Caco-2 (cell line): ENCODE measurements at regions not wholly inside any gene's neighbourhood (a gene's known extent, or its start where the extent isn't known, plus 50 kb on each side); places are given as distances from the start of the nearest gene placed in this dataset.
"Not testable (repeated sequence)": the region's sequence is repeated elsewhere in the genome, so short reads cannot be mapped to it uniquely, and the experiment has no call there.

Experiments used
- BruUV-seq: library from RNA; stranded (reverse); fragments of 400-500 nt; replicated peaks from 2 replicates; lab custom pipeline; 2021; lab: Mats Ljungman, UMichigan
- CTCF ChIA-PET: fragments of 300-600 bp; sonication (Branson Sonifier 250); formaldehyde crosslinking; loops from one replicate; lab custom pipeline; 2022; ENCODE audit warnings: antibody characterized with exemption; lab: Charles Lee
- POLR2A ChIA-PET: fragments of 300-600 bp; sonication (Branson Sonifier 250); formaldehyde crosslinking; loops from one replicate; lab custom pipeline; 2022; ENCODE audit warnings: antibody characterized with exemption; lab: Charles Lee
- DNase-seq, 2 experiments: peaks; one replicate each; pipeline versions ENCODE4 v3.0.0 to v3.0.0-alpha.2; 2020 to 2022
- H3K27me3 ChIP-seq: replicated peaks from 2 replicates; pipeline ENCODE4 v1.6.0; 2011; ENCODE audit warnings: low read length; ENCODE audit not compliant: control insufficient read depth, insufficient read depth
- H3K36me3 ChIP-seq: 2 replicates; pipeline ENCODE4 v1.5.1; 2011; ENCODE audit warnings: low read length; ENCODE audit not compliant: control insufficient read depth, insufficient read depth
- H3K4me1 ChIP-seq: fragments of 250-450 bp; sonication (Bioruptor Pico); 2 replicates; pipeline ENCODE4 v1.5.1; 2020; ENCODE audit warnings: mild to moderate bottlenecking
- H3K4me3 ChIP-seq: 2 replicates; pipeline ENCODE4 v1.5.1; 2011; ENCODE audit warnings: low read depth, mild to moderate bottlenecking, control low read depth, low read length
- H3K9me3 ChIP-seq: fragments of 250-450 bp; sonication (Bioruptor Pico); 2 replicates; pipeline ENCODE4 v1.5.1; 2020; ENCODE audit warnings: mild to moderate bottlenecking, moderate library complexity
- H3K27ac Mint-ChIP-seq: one replicate; pipeline ENCODE4 v1.8.0; 2022; ENCODE audit warnings: mixed read lengths; ENCODE audit not compliant: unreplicated experiment
- H3K27me3 Mint-ChIP-seq: one replicate; pipeline ENCODE4 v1.8.0; 2022; ENCODE audit warnings: mixed read lengths; ENCODE audit not compliant: insufficient read depth, unreplicated experiment
- H3K36me3 Mint-ChIP-seq: one replicate; pipeline ENCODE4 v1.8.0; 2022; ENCODE audit warnings: mild to moderate bottlenecking, mixed read lengths; ENCODE audit not compliant: insufficient read depth, unreplicated experiment
- H3K4me1 Mint-ChIP-seq: one replicate; pipeline ENCODE4 v1.8.0; 2022; ENCODE audit warnings: low read depth, mixed read lengths; ENCODE audit not compliant: unreplicated experiment
- H3K4me3 Mint-ChIP-seq: one replicate; pipeline ENCODE4 v1.8.0; 2022; ENCODE audit warnings: mild to moderate bottlenecking, moderate library complexity, mixed read lengths; ENCODE audit not compliant: unreplicated experiment
- H3K9me3 Mint-ChIP-seq: one replicate; pipeline ENCODE4 v1.8.0; 2022; ENCODE audit warnings: mixed read lengths; ENCODE audit not compliant: unreplicated experiment
- CTCF ChIP-seq, 2 experiments: fragments of 200-600 bp in 1 of 2; IDR thresholded peaks; 1 replicate in 1 of 2; 2 replicates in 1 of 2; pipeline versions ENCODE4 v1.5.1 to v1.8.0; 2011 to 2022; ENCODE audit warnings: antibody characterized with exemption in 1 of 2, control low read depth in 1 of 2, inconsistent platforms in 1 of 2, low read depth in 1 of 2, low read length in 1 of 2, mild to moderate bottlenecking in 1 of 2, moderate library complexity in 1 of 2; ENCODE audit not compliant: insufficient read depth in 1 of 2, severe bottlenecking in 1 of 2, unreplicated experiment in 1 of 2
- intact Hi-C: fragments of 100-400 bp; cut with micrococcal nuclease; formaldehyde crosslinking; loops from one replicate; pipeline ENCODE4 v1.10.0; 2022; ENCODE audit not compliant: unreplicated experiment

DNA sequence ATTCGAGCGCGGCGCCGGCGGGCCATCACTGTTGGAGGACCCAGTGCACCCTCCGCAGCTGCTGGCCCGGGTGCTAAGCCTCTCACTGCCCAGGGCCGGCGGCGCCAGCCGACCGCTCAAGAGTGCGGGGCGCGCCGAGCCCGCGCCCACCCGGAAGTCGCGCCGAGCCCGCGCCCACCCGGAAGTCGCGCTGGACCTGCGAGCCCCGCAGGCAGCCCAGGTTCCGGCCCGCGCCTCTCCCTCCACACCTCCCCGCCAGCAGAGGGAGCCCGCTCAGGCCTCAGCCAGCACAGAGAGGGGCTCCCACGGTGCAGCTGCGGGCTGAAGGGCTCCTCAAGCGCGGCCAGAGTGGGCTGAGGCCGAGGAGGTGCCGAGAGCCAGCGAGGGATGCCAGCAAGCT, 170.8 kb downstream of the GTF2H2C_2 start:
- POLR2A ChIA-PET, H3K9me3 Mint-ChIP-seq, BruUV-seq, H3K27me3 Mint-ChIP-seq, H3K4me3 Mint-ChIP-seq, H3K36me3 Mint-ChIP-seq, H3K4me3 ChIP-seq, H3K27me3 ChIP-seq, H3K9me3 ChIP-seq, H3K4me1 Mint-ChIP-seq, CTCF ChIA-PET, H3K4me1 ChIP-seq, H3K27ac Mint-ChIP-seq, intact Hi-C loops, H3K36me3 ChIP-seq: not testable (repeated sequence)
- DNase-seq: peak in 1 of 2 experiments; percentile 63
- TF ChIP-seq CTCF (IDR thresholded peaks at IDR 0.05; ENCODE audit: insufficient read depth in 1 of 2, low read depth in 1 of 2, low read length in 1 of 2, severe bottlenecking in 1 of 2, unreplicated experiment in 1 of 2): peak in 1 of 2 experiments; percentile 11
